Stimulated activated CD8-positive, alpha-beta memory T cell treated with anti-CD3 and anti-CD28 coated beads, Interleukin-2, amount 100 ng/mL, for 48 hours (primary cell): ENCODE measurements at regions not wholly inside any gene's neighbourhood (a gene's known extent, or its start where the extent isn't known, plus 50 kb on each side); places are given as distances from the start of the nearest gene placed in this dataset.
"Not testable (repeated sequence)": the region's sequence is repeated elsewhere in the genome, so short reads cannot be mapped to it uniquely, and the experiment has no call there.

Experiments
- DNase-seq, 2 donors: peaks; one replicate each; pipeline ENCODE4 v3.0.0-alpha.2; 2020; ENCODE audit warnings: low read depth in 2 of 2

DNA sequence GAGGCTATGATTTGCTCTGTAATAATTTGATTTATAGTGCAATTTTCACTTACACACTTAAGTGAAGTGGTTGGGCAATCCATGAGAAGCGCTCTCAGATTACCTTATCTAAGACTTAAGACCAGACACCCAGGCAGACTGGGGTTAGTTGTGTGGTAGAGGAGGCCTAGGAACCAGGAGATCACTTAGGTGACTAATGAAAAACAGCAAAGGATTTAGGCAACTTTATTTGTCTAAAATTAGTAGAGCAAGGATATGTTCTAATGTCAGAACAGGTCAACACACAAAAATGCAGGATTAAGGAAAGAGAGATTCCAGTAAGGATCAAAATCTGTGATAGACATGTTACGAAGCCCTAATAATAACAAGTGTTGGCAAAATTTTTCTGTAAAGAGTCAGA is 913.8 kb downstream of the TLE1 start:
- no peak for DNase-seq

DNA sequence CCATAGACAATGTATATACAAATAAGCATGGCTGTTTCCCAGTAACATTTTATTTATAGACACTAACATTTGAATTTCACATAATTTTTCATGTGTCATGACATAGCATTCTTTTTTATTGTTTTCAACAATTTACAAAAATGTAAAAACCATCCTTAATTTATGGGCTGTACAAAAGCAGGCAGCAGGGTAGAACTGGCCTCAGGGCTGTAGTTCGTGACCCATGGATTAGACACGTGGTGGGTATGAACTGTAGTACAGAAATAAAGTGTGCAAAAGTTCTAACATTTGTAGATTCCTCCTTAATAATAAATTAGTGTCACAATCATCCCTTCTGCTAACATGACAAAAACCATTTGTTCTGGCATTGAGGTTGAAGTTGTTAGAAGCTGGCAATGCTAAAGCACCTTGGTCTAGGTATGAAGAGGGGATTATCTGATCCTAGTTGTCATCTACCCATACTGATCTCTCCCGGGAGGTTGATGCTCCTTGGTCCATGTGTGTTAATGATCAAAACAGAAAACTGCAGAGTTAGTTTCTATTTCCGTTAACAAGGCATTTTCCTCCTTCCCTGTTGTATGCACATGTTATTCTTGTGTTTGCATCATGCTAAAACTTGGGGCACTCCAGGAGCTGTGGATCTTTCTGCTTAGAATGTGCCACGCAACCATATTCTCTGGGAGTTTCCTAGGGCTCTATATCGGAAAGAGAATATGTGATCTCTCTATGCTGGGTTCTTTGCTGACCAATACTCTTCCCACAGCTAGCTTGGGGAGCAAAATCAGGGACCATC is 917.6 kb downstream of the TLE1 start:
- no peak for DNase-seq

DNA sequence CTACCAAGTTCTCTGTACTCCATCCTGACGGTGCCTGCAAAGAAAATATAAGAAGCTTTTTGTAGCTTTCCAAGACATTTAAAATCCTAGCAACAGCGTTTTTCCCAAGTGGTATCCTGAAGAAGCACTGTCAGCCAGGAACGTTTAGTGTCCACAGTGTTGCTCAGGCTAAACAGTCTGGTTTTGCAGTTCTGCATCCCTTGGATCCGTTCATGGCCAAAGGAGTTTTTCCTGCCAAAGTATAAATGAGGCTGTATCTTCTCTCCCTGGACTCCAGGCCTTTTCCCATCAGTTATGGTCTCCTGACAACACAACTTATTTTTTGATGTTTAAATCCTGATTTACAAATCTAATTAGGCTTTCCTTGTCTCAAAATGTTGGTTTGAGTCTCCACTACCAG is 925.8 kb downstream of the TLE1 start:
- no peak for DNase-seq

DNA sequence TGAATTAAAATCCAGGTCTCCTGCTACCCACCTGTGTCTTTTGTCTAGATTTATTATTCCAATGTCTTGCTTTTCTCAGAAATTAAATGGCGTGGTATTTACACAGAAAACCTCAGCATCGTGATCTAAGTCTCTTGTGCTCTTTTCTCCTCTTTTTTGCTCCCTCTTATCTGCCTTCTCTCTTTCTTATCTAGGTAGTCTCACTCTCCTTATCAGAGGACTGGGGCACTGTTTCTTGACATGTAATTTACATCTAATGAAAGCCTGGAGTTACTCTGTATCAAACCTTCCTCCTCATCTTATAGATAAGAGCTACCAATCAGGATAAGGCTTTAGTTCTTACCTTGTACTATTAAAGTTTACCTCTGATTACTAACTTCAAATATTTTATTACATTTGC is 933.8 kb downstream of the TLE1 start:
- no peak for DNase-seq

DNA sequence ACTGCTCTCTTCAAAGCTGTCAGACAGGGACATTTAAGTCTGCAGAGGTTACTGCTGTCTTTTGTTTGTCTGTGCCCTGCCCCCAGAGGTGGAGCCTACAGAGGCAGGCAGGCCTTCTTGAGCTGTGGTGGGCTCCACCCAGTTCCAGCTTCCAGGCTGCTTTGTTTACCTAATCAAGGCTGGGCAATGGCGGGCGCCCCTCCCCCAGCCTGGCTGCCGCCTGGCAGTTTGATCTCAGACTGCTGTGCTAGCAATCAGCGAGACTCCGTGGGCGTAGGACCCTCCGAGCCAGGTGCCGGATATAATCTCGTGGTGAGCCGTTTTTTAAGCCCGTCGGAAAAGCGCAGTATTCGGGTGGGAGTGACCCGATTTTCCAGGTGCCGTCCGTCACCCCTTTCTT is 942.3 kb downstream of the TLE1 start:
- DNase-seq, result not testable (repeated sequence)

DNA sequence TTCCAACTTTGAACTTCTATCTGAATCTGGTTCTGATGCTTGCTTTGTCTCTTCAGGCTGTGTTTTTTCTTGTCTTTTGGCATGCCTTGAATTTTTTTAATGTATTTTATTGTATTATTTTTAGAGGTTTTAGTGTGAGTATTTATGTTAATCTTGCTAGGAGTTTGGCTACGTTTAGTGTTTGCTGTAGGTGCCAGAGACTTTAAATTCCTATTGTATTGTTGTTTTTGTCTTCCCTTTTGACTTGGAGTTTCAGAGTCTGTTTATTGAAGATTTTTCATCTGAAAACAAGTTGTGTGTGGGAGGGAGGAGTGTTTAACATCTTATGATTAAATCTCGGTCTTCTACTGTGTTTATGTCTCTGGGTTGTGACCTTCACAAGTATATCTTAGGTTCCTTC is 956.8 kb downstream of the TLE1 start:
- no peak for DNase-seq

DNA sequence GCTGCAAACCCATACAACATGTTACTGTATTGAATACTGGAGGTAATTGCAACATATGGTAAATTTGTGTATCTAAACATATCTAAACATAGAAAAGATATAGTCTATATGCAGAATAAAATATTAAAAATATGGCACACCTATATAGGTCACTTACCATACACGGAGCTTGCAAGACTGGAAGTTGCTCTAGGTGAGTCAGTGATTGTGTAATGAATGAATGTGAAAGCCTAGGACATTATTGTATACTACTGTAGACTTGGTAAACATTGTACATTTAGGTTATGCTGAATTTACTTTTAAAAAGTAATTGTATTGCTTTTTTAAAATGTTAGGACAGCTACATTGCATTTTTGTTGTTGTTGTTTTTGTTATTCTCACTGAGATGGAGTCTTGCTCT is 968.8 kb downstream of the TLE1 start:
- no peak for DNase-seq

DNA sequence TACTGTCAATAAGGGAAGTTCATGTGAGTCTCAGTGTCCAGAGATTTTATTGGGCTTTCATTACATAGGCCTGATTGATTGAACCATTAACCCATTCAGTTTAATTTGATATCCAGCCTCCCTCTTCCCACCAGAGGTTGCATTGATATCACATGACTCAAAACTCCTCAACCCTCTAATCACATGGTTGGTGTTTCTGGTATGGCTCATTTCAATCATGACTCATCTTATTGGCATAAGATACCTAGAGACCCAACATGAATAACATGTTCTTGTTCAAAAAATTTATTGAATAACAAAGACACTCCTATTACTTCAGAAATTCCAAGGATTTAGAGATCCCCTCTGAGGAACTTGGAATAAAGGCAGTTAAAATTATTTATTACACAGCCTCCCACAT is 982.2 kb downstream of the TLE1 start:
- DNase-seq, result no peak

DNA sequence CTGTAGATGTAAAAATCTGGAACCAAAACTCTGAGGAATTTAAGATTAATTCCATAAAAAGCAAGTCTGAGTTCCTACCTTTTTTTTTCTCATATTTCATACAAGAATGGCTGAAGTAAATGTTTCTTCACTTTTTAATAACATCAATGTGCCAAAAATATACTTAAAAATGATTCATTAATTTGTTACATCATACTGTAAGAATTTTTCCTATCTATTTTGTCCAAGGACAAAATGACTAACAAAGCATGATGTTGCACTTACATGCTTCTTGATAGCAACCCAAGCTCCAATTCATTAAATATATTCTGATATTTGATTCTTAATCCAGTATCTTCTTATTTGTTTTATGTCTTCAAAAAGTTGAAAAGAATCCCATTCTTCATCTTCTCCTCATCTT is 988.3 kb downstream of the TLE1 start:
- DNase-seq, result no peak

DNA sequence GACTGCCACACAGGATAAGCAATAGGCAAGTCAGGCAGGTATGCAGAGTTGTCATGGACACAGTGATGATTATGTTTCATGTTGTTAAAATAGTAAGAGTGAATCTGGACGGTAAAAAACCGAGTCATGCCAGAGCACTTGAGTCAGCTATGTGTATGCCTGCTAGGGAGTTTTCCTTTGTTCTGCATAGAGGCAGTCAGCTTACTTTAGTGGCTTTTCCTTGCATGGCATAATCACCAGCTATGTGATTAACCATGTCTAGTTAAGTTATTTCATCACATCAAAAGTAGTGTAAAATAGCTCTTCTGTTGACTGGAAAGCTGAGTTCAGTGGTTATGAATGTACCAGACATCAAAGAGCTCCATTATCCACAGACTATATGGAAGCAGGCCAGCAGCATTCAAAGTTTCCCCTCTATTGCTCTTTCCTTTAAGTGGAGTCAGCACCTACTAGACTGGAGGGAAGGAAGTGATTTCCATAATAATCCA is 989.8 kb downstream of the TLE1 start:
- DNase-seq, result no peak

DNA sequence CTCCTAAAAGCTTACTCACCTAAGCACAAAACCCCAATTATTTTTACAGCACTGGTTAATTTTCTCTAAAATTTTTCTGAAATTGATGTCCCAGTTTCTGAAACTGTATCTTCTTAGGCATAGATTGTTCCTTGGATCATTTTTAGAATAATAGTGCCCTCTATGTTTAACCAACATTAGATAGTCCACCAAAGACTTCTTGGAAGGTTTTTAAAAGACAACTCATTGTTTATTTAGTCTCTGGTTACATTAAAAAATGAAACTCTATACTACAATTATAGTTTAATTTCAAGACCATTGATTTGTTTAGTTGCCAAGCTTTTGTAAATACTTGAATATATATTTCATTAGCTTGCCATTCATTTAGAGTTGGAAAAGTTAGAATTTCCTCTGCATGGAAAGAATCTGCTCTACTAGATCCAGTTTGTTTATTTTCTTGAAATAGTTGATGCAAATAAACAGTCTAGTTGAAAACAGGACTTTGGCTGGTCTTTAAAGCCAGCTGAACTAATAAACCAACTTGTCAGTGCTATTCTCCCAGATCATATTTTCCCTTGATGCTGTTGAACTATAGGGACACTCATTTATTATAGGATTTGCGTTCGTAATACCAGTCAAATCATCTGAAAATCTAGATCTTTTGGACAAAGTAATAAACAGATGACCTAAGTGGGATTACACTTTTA is 990.5 kb downstream of the TLE1 start:
- DNase-seq, result no peak

DNA sequence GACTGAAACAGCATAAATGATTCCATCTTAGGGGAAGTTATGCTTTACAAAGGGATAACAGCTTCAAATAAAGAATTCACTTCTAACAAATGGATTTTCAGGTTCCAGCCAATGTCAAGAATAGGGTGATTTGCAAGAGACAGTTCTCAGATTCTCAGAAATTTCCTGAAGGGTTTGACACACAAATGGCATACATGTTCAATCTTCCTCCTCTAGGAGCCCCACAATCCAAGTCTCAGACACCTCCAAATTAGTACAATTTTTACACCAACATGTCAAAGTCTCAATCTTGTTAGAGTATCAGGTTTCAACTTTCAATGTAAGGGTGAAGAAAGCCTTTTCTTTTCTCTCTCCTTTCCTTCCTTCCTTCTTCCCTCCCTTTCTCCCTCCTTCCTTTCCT is 996.6 kb downstream of the TLE1 start:
- DNase-seq, result no peak

DNA sequence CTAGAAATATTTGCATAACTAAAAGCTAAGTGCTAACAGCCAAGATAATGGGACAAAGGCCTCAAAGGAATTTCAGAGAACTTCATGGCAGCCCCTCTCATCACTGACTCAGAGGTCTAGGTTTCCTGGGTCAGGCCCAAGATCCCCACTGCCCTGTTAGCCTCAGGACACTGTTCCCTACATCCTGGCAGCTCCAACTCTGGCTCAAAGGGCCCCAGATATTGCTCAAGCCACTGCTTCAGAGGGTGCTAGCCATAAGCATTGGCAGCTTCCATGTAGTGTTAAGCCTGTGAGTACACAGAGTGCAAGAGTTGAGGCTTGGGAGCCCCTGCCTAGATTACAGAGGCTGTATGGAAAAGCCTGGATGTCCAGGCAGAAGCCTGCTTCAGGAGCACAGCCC is 998.1 kb downstream of the TLE1 start:
- no peak for DNase-seq

DNA sequence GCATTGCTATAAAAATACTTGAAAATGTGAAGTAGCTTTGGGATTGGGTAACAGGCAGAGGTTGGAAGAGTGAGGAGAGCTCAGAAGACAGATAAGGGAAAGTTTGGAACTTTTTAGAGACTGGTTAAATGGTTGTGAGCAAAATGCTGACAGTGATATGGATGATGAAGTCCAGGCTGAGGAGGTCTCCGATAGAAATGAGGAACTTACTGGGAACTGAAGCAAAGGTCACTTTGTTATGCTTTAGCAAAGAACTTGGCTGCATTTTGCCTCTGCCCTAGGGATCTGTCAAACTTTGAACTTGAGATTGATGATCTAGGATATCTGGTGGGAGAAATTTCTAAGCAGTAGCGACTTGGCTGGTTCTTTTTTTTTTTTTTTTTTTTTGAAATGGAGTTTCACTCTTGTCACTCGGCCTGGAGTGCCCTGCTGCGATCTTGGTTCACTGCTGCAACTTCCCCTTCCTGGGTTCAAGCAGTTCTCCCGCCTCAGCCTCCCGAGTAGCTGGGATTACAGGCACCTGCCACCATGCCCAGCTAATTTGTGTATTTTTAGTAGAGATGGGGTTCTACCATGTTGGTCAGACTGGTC is 998.9 kb downstream of the TLE1 start:
- DNase-seq, result no peak

DNA sequence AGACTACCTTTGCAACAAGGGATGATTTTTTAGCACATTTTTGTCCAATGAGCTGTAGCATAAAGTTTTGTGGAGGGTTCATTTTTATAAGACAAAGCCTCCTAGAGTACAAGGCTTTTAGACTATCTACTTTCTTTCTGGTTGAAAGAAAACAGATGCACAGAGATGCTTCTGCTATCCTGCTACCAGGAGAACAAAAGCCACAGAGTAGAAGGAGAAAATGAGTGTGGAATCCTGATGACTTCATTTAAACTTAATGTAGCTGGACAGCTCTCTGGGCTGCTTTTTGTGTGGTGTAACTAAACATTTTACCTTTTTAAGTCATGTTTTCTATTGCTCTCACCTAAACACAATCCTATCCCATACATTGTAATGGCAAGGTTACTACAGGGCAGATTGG is 1009.4 kb downstream of the TLE1 start:
- DNase-seq, result no peak

DNA sequence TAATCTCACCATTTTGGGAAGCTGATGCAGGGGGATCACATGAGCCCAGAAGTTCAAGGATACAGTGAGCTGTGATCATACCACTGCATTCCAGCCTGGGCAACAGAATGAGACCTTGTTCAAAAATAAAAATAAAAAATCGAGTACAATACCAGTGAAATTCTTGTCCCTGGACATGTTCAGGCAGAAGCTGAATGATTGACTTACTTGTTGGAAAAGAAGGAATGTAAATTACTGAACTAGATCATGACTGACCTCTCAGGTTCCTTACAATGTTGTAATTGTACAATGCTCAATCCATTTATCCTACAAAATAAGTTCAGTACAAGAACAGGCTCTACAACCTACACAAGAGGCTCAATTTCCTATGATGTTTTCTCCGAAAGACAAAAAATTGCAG is 1010.4 kb downstream of the TLE1 start:
- no peak for DNase-seq

DNA sequence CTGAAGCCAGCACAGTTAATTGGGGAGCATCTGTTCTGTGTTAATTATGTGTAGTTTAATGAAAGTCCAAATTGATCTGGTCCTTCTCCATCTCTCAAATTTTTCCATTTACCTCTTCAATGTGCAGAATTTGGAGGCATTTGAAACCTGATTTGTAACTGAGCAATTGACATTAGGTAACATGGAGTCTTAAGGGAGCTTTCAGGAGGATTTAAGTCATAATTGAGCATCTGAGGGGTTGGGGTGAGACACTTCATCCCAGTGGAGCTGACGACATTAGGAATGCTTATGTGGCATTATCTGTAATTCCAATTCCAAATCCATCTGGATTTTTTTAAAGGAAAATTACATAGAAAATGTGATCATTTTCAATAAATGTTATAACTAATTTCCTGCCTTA is 1015.9 kb downstream of the TLE1 start:
- no peak for DNase-seq

DNA sequence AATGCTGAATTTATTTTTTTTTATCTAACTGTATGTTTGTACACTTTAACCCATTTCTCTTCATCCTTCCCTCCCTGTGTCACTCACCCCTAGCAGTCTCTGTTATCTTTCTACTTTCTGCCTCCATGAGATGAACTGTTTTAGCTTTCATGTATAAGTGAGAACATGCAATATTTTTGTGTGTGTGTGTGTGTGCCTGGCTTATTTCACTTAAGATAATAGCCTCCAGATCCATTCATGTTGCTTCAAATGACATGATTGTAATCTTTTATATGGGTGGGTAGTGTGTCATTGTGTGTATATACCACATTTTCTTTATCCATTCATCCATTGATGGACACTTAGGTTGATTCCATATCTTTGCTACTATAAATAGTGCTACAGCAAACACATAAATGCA is 1023.9 kb downstream of the TLE1 start:
- no peak for DNase-seq

DNA sequence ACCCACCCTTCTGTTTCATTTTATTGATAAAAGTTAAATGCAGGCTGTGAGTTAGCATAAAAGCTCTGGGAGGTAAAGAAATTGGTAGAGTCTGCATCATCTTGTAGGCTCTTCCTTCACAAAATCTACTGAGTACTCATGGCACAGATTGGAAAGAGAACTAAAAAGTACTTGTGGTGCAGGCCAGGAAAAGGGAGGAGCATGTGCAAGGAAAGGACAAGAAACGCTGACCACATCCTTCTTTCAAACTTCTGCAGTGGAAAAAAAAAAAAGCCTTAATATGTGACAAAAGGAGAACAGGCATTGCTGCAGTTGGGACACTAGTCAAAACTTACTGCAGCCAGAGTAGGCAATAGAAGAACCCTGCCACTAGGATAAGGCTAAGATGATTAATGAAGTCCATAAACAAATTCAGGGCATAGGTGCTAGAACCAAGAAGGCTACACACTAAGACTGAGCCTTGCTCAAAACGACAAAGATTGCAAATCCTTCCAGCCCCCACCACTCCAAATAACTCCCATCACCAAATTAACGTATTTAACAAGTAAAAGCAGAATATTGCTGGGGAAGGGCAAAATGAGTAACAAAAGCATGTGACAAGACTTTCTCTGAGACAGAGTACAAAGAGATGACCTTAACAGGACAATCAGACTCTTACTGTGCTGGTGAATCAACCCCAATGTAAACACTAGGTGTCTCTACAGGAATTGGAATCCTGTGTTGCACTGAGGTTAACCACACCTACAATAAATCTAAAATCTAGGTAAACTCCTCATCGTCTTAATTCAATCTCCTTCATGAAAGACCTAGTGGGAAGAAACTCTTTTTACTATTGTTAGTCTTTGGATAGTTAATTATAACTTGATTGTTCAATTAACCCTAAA is 1024.8 kb downstream of the TLE1 start:
- DNase-seq, result no peak

DNA sequence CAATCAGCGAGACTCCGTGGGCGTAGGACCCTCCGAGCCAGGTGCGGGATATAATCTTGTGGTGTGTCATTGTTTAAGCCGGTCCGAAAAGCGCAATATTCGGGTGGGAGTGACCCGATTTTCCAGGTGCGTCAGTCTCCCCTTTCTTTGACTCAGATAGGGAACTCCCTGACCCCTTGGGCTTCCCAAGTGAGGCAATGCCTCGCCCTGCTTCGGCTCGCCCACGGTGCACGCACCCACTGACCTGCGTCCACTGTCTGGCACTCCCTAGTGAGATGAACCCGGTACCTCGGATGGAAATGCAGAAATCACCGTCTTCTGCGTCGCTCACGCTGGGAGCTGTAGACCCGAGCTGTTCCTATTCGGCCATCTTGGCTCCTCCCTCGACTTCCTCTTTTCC is 1029.6 kb downstream of the TLE1 start:
- DNase-seq, result not testable (repeated sequence)

DNA sequence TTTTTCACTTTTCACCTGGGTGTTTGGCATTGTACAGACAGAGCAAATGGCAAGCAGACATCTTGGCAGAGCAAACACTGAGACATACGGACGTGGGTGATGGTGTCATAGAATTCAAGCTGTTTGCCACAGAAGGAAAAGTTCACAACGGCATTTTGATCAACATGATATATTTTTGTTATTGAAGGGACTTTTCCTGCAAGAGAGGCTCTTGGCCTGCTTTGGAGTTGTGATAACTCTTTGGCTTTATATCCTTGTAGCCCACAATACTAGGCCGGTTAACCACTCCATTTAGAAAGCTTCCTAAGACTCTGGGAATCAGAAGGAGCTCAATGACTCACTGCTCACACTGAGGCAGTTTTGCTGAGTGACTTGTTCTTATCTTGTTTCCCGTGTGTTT is 1038.3 kb downstream of the TLE1 start:
- DNase-seq, result no peak

DNA sequence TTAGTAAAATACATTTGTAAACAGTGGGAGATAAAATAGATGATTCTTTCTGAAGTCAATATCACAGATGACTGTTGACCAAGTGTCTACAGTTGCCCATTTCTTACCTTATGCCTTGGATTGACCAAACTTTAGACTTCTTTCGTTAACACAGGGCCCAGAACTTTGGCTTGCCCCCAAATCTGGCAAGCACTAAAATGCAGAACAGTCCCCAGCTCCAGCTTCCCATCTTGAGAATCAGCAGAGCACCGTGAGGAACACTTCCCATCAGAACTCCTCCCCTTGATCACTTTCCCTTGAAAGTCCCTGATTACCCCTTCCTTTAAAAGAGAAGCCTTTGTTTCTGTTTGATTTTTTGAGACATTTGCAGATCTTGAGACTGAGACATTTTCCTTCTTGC is 1039.9 kb downstream of the TLE1 start:
- DNase-seq, result no peak
